Natural killer cell (primary cell): ENCODE measurements at regions not wholly inside any gene's neighbourhood (a gene's known extent, or its start where the extent isn't known, plus 50 kb on each side); places are given as distances from the start of the nearest gene placed in this dataset.
A peak's percentile ranks its signal among the peaks of the same experiment; 100 is the strongest.

Experiments used
- ATAC-seq, 3 donors: fragments of 150-1000 bp in 2 of 3; fragments of 200-7000 bp in 1 of 3; cut with Tn5 transposase; 1 replicate in 1 of 3; 2 replicates in 2 of 3; pipeline ENCODE4 v1.10.0; 2021; ENCODE audit warnings: mild to moderate bottlenecking in 2 of 3, moderate library complexity in 2 of 3
- DNase-seq, 2 donors: peaks; one replicate each; pipeline versions ENCODE4 v3.0.0 to v3.0.0-alpha.2; 2013 to 2021; ENCODE audit warnings: mixed read lengths in 1 of 2
- H3K27ac ChIP-seq: one replicate; pipeline ENCODE4 v1.5.1; 2013; ENCODE audit warnings: mild to moderate bottlenecking, low read length
- H3K27me3 ChIP-seq: one replicate; pipeline ENCODE4 v1.6.1; 2013; ENCODE audit warnings: low read length; ENCODE audit not compliant: control insufficient read depth, insufficient read depth
- H3K36me3 ChIP-seq: one replicate; pipeline ENCODE4 v1.6.1; 2013; ENCODE audit warnings: low read length; ENCODE audit not compliant: control insufficient read depth, insufficient read depth
- H3K4me1 ChIP-seq: one replicate; pipeline ENCODE4 v1.6.1; 2013; ENCODE audit warnings: low read length; ENCODE audit not compliant: control insufficient read depth, insufficient read depth
- H3K4me3 ChIP-seq: one replicate; pipeline ENCODE4 v1.5.1; 2013; ENCODE audit warnings: low read length
- H3K9me3 ChIP-seq: one replicate; pipeline ENCODE4 v1.6.1; 2013; ENCODE audit warnings: low read length; ENCODE audit not compliant: control insufficient read depth, insufficient read depth
- H3K27ac Mint-ChIP-seq, 2 donors: one replicate each; pipeline ENCODE4 v1.8.0; 2022; ENCODE audit warnings: mild to moderate bottlenecking in 2 of 2, mixed read lengths in 2 of 2, moderate library complexity in 1 of 2
- H3K27me3 Mint-ChIP-seq, 2 donors: one replicate each; pipeline ENCODE4 v1.8.0; 2022; ENCODE audit warnings: low read depth in 2 of 2, mixed read lengths in 2 of 2
- H3K36me3 Mint-ChIP-seq: one replicate; pipeline ENCODE4 v1.8.0; 2022; ENCODE audit warnings: mixed read lengths
- H3K4me1 Mint-ChIP-seq, 2 donors: one replicate each; pipeline ENCODE4 v1.8.0; 2022; ENCODE audit warnings: mixed read lengths in 2 of 2
- H3K4me3 Mint-ChIP-seq: one replicate; pipeline ENCODE4 v1.8.0; 2022; ENCODE audit warnings: mild to moderate bottlenecking, moderate library complexity, mixed read lengths
- H3K9me3 Mint-ChIP-seq, 2 donors: one replicate each; pipeline ENCODE4 v1.8.0; 2022; ENCODE audit warnings: mixed read lengths in 2 of 2
- WGBS: methylation state at CpG from one replicate; pipeline ENCODE4 v1.1.7; 2013; ENCODE audit warnings: missing lambda C conversion rate; ENCODE audit not compliant: insufficient coverage; 5-methylcytosine and 5-hydroxymethylcytosine counted together
- intact Hi-C: fragments of 100-400 bp; cut with micrococcal nuclease; formaldehyde crosslinking; loops from one replicate; pipeline ENCODE4 v1.14.2; 2022
- TF ChIP-seq, protein P1 (sequence below): fragments of 200-600 bp; IDR thresholded peaks from one replicate; pipeline ENCODE4 v1.8.0; 2022; ENCODE audit warnings: antibody characterized with exemption

- Mint-ChIP-seq H3K4me3 (no peak overlapping the region), H3K27me3 (peaks cover 0 to 2% of the 10 kb centered on the region in 2 donors), H3K36me3 (peaks cover 11% of the 10 kb centered on the region), H3K9me3 (peaks cover 0 to 7% of the 10 kb centered on the region in 2 donors), H3K4me1 (peaks cover 19 to 26% of the 10 kb centered on the region in 2 donors), H3K27ac (no peak overlapping the region)
- intact Hi-C loops = loop anchor here (2.0 to 5.0 kb wide), 4 partner anchors 52 to 288 kb away; no protein-coding TSS in a partner anchor
- ATAC-seq = no peak
- Histone ChIP-seq H3K9me3 (no peaks in the 10 kb centered on the region), H3K36me3 (no peaks in the 10 kb centered on the region), H3K4me1 (peaks cover 26% of the 10 kb centered on the region), H3K27me3 (no peaks in the 10 kb centered on the region), H3K4me3 (no peak overlapping the region), H3K27ac (no peak overlapping the region)
- TF ChIP-seq, protein P1, sequence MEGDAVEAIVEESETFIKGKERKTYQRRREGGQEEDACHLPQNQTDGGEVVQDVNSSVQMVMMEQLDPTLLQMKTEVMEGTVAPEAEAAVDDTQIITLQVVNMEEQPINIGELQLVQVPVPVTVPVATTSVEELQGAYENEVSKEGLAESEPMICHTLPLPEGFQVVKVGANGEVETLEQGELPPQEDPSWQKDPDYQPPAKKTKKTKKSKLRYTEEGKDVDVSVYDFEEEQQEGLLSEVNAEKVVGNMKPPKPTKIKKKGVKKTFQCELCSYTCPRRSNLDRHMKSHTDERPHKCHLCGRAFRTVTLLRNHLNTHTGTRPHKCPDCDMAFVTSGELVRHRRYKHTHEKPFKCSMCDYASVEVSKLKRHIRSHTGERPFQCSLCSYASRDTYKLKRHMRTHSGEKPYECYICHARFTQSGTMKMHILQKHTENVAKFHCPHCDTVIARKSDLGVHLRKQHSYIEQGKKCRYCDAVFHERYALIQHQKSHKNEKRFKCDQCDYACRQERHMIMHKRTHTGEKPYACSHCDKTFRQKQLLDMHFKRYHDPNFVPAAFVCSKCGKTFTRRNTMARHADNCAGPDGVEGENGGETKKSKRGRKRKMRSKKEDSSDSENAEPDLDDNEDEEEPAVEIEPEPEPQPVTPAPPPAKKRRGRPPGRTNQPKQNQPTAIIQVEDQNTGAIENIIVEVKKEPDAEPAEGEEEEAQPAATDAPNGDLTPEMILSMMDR = no peak
- no peak for DNase-seq
- WGBS = 77% methylated on average over 1 of the region's 2 CpGs
Observed at GRCh38 chr15:31489281-31489680, 162.6 kb downstream of the KLF13 start.

GRCh38 chr15:31489801-31490646, 163.4 kb downstream of the KLF13 start:
- Histone ChIP-seq H3K4me3 (no peak overlapping the region), H3K4me1 (peaks cover 19% of the 10 kb centered on the region), H3K36me3 (no peaks in the 10 kb centered on the region), H3K9me3 (no peaks in the 10 kb centered on the region), H3K27me3 (no peaks in the 10 kb centered on the region), H3K27ac (no peak overlapping the region)
- ATAC-seq (peak in 2 of 3 donors; percentile 57 to 69), DNase-seq (peak in 1 of 2 donors; percentile 74)
- H3K4me3 Mint-ChIP-seq = no peak overlapping the region
- H3K36me3 Mint-ChIP-seq = peaks cover 11% of the 10 kb centered on the region
- 55% methylated on average over 12 of the region's 12 CpGs for WGBS
- H3K27ac Mint-ChIP-seq = no peak overlapping the region
- H3K27me3 Mint-ChIP-seq = no peaks in the 10 kb centered on the region
- intact Hi-C loops = loop anchor here (2.0 to 5.0 kb wide), 4 partner anchors 53 to 289 kb away; no protein-coding TSS in a partner anchor
- TF ChIP-seq, protein P1 = peak; percentile 91
- H3K4me1 Mint-ChIP-seq = peaks cover 12 to 19% of the 10 kb centered on the region in 2 donors
- peaks cover 0 to 7% of the 10 kb centered on the region in 2 donors for H3K9me3 Mint-ChIP-seq

GRCh38 chr15:31494786-31495185, 168.2 kb downstream of the KLF13 start:
- Mint-ChIP-seq H3K27me3 (no peaks in the 10 kb centered on the region), H3K9me3 (peaks cover 0 to 7% of the 10 kb centered on the region in 2 donors), H3K36me3 (peaks cover 11% of the 10 kb centered on the region), H3K4me1 (peaks cover 0 to 6% of the 10 kb centered on the region in 2 donors), H3K4me3 (no peak overlapping the region), H3K27ac (no peak overlapping the region)
- intact Hi-C loops = no loop called here
- peaks cover 3% of the 10 kb centered on the region for H3K4me1 ChIP-seq
- TF ChIP-seq, protein P1 = no peak
- ATAC-seq (no peak), DNase-seq (no peak)
- H3K36me3 ChIP-seq = no peaks in the 10 kb centered on the region
- H3K27me3 ChIP-seq = no peaks in the 10 kb centered on the region
- H3K4me3 ChIP-seq = no peak overlapping the region
- no peak overlapping the region for H3K27ac ChIP-seq
- H3K9me3 ChIP-seq = no peaks in the 10 kb centered on the region
- WGBS = 82% methylated on average over 4 of the region's 4 CpGs
